ENCODE measurements at regions not wholly inside any gene's neighbourhood (a gene's known extent, or its start where the extent isn't known, plus 50 kb on each side); places are given as distances from the start of the nearest gene placed in this dataset.

DNA sequence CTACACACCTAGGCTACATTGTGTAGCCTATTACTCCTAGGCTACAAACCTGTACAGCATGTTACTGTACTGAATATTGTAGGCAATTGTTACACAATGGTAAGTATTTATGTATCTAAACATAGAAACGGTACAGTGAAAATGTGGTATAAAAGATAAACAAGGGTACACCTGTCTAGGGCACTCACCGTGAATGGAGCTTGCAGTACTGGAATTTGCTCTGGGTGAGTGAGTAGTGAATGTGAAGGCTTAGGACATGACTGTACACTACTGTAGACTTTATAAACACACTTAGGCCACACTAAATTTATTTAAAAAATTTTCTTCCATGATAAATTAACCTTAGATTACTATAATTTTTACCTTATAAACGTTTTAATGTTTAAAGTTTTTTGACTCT lies 171.7 kb upstream of the NCAM1 start:
- Histone ChIP-seq H3K9me3 (ENCODE audit: low read depth) (no peaks in the 10 kb centered on the region), H4K20me1 (ENCODE audit: insufficient read depth, poor library complexity, severe bottlenecking) (no peaks in the 10 kb centered on the region), H3K27ac (no peak overlapping the region), H3K4me2 (no peak overlapping the region), H3K4me1 (ENCODE audit: insufficient read depth) (no peaks in the 10 kb centered on the region), H3K9me2 (replicated peaks; ENCODE audit: insufficient read depth) (no peaks in the 10 kb centered on the region), H3K27me3 (no peaks in the 10 kb centered on the region), H3K36me3 (replicated peaks; ENCODE audit: insufficient read depth, low read depth) (no peaks in the 10 kb centered on the region), H3K79me2 (no peaks in the 10 kb centered on the region), H2AFZ (no peak overlapping the region), H3K4me3 (no peak overlapping the region)
- TF ChIP-seq EZH2 (IDR thresholded peaks at IDR 0.05; ENCODE audit: borderline replicate concordance), result no peak
- TF ChIP-seq, protein P1, sequence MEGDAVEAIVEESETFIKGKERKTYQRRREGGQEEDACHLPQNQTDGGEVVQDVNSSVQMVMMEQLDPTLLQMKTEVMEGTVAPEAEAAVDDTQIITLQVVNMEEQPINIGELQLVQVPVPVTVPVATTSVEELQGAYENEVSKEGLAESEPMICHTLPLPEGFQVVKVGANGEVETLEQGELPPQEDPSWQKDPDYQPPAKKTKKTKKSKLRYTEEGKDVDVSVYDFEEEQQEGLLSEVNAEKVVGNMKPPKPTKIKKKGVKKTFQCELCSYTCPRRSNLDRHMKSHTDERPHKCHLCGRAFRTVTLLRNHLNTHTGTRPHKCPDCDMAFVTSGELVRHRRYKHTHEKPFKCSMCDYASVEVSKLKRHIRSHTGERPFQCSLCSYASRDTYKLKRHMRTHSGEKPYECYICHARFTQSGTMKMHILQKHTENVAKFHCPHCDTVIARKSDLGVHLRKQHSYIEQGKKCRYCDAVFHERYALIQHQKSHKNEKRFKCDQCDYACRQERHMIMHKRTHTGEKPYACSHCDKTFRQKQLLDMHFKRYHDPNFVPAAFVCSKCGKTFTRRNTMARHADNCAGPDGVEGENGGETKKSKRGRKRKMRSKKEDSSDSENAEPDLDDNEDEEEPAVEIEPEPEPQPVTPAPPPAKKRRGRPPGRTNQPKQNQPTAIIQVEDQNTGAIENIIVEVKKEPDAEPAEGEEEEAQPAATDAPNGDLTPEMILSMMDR (IDR thresholded peaks at IDR 0.05; ENCODE audit: poor library complexity), result no peak
- no peak for TF ChIP-seq EZH2phosphoT487 (IDR thresholded peaks at IDR 0.05; ENCODE audit: low read depth, severe bottlenecking, unreplicated experiment)
- no peak for DNase-seq (ENCODE audit: low spot score)
- WGBS (ENCODE audit: low lambda C conversion rate, missing lambda C conversion rate), result 77% methylated on average over 3 of the region's 3 CpGs

DNA sequence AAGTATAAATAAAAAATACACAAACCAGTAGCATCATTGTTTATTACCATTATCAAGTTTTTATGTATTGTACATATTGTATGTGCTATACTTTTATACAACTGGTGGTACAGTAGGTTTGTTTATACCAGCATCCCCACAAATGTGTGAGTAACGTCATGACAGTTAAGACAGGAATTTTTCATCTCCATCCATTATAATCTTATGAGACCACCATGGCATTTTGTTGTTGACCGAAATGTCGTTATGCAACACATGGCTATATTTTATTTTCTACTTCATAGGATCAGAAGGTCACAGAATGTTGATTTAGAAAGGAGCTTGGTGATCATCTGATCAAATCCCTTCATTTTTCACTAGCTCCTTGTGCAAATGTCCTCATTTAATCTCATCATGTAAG lies 170.9 kb upstream of the NCAM1 start:
- Histone ChIP-seq H3K4me1 (ENCODE audit: insufficient read depth) (no peaks in the 10 kb centered on the region), H3K4me3 (no peak overlapping the region), H4K20me1 (ENCODE audit: insufficient read depth, poor library complexity, severe bottlenecking) (no peaks in the 10 kb centered on the region), H3K36me3 (replicated peaks; ENCODE audit: insufficient read depth, low read depth) (no peaks in the 10 kb centered on the region), H3K4me2 (no peak overlapping the region), H3K79me2 (no peaks in the 10 kb centered on the region), H3K27ac (no peak overlapping the region), H2AFZ (no peak overlapping the region), H3K27me3 (no peaks in the 10 kb centered on the region), H3K9me3 (ENCODE audit: low read depth) (no peaks in the 10 kb centered on the region), H3K9me2 (replicated peaks; ENCODE audit: insufficient read depth) (no peaks in the 10 kb centered on the region)
- 76% methylated on average over 3 of the region's 3 CpGs for WGBS (ENCODE audit: low lambda C conversion rate, missing lambda C conversion rate)
- TF ChIP-seq, protein P1 (IDR thresholded peaks at IDR 0.05; ENCODE audit: poor library complexity), result no peak
- TF ChIP-seq EZH2 (IDR thresholded peaks at IDR 0.05; ENCODE audit: borderline replicate concordance), result no peak
- TF ChIP-seq EZH2phosphoT487 (IDR thresholded peaks at IDR 0.05; ENCODE audit: low read depth, severe bottlenecking, unreplicated experiment), result no peak
- DNase-seq (ENCODE audit: low spot score), result no peak

- Histone ChIP-seq H3K4me1 (ENCODE audit: insufficient read depth) (peaks cover 8% of the 10 kb centered on the region), H4K20me1 (ENCODE audit: insufficient read depth, poor library complexity, severe bottlenecking) (no peaks in the 10 kb centered on the region), H3K27ac (no peak overlapping the region), H3K9me2 (replicated peaks; ENCODE audit: insufficient read depth) (no peaks in the 10 kb centered on the region), H3K4me2 (no peak overlapping the region), H3K9me3 (ENCODE audit: low read depth) (no peaks in the 10 kb centered on the region), H3K27me3 (no peaks in the 10 kb centered on the region), H3K36me3 (replicated peaks; ENCODE audit: insufficient read depth, low read depth) (no peaks in the 10 kb centered on the region), H2AFZ (no peak overlapping the region), H3K79me2 (no peaks in the 10 kb centered on the region), H3K4me3 (no peak overlapping the region)
- 91% methylated on average over 5 of the region's 5 CpGs for WGBS (ENCODE audit: low lambda C conversion rate, missing lambda C conversion rate)
- TF ChIP-seq, protein P1 (IDR thresholded peaks at IDR 0.05; ENCODE audit: poor library complexity), result no peak
- TF ChIP-seq EZH2 (IDR thresholded peaks at IDR 0.05; ENCODE audit: borderline replicate concordance) (no peak), EZH2phosphoT487 (IDR thresholded peaks at IDR 0.05; ENCODE audit: low read depth, severe bottlenecking, unreplicated experiment) (no peak)
- no peak for DNase-seq (ENCODE audit: low spot score)
These were observed 169.2 kb upstream of the NCAM1 start for GRCh38 chr11:112792070-112792469.

- DNase-seq (ENCODE audit: low spot score), result no peak
- no peaks in the 10 kb centered on the region for H3K27me3 ChIP-seq
- no peaks in the 10 kb centered on the region for H3K79me2 ChIP-seq
- H3K4me2 ChIP-seq, result no peak overlapping the region
- H3K4me3 ChIP-seq, result no peak overlapping the region
- 78% methylated on average over 1 of the region's 1 CpG for WGBS (ENCODE audit: low lambda C conversion rate, missing lambda C conversion rate)
- H3K9me3 ChIP-seq (ENCODE audit: low read depth), result no peaks in the 10 kb centered on the region
- no peak overlapping the region for H3K27ac ChIP-seq
- H2AFZ ChIP-seq, result no peak overlapping the region
- no peaks in the 10 kb centered on the region for H3K36me3 ChIP-seq (replicated peaks; ENCODE audit: insufficient read depth, low read depth)
- TF ChIP-seq EZH2 (IDR thresholded peaks at IDR 0.05; ENCODE audit: borderline replicate concordance) (no peak), EZH2phosphoT487 (IDR thresholded peaks at IDR 0.05; ENCODE audit: low read depth, severe bottlenecking, unreplicated experiment) (no peak)
- TF ChIP-seq, protein P1 (IDR thresholded peaks at IDR 0.05; ENCODE audit: poor library complexity), result no peak
- H3K9me2 ChIP-seq (replicated peaks; ENCODE audit: insufficient read depth), result no peaks in the 10 kb centered on the region
- peaks cover 8% of the 10 kb centered on the region for H3K4me1 ChIP-seq (ENCODE audit: insufficient read depth)
- H4K20me1 ChIP-seq (ENCODE audit: insufficient read depth, poor library complexity, severe bottlenecking), result no peaks in the 10 kb centered on the region
These were observed 167.8 kb upstream of the NCAM1 start for GRCh38 chr11:112793416-112793815.

Data from hepatocyte (in vitro differentiated cells).